ENCODE measurements at regions not wholly inside any gene's neighbourhood (a gene's known extent, or its start where the extent isn't known, plus 50 kb on each side); places are given as distances from the start of the nearest gene placed in this dataset.

DNA sequence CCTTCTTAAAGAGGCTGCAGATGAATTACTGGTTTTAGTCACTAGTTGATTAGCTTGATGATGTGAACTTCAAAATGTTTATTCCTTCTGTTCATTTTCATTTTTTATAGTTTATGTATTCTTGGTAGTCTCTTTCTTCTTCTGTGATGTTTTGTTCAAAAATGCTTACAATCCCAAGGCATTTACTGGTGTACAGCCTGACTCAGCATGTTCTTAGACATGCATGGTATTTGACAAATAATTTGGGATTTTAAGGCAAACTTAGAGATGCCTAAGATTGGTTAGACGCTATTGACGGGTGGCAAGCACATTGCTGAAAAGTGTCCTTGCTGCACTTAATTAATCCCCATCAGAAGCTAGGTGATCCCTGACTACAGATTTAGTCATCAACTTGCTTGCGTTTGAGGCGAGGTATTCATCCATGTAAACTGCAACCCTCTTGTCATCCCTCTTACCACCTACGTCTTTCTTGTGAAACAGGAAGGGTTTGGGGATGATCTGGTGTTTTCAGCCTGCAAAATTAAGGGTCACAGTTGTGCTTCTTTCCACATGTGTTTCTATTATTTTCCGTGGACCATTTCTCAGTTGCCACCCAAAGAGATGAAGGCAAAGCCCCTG, 331.8 kb downstream of the DKK2 start:
- TF ChIP-seq CTCF (IDR thresholded peaks at IDR 0.05): no peak
- no peak overlapping the region for H3K4me3 ChIP-seq
- H3K27ac ChIP-seq: no peak overlapping the region
- DNase-seq (ENCODE audit: low spot score): no peak

GRCh38 chr4:106700321-106700720, 331.7 kb upstream of the GIMD1 start:
- Histone ChIP-seq H3K27ac (no peak overlapping the region), H3K4me3 (no peak overlapping the region)
- DNase-seq (ENCODE audit: low spot score): no peak
- no peak for TF ChIP-seq CTCF (IDR thresholded peaks at IDR 0.05)

DNA sequence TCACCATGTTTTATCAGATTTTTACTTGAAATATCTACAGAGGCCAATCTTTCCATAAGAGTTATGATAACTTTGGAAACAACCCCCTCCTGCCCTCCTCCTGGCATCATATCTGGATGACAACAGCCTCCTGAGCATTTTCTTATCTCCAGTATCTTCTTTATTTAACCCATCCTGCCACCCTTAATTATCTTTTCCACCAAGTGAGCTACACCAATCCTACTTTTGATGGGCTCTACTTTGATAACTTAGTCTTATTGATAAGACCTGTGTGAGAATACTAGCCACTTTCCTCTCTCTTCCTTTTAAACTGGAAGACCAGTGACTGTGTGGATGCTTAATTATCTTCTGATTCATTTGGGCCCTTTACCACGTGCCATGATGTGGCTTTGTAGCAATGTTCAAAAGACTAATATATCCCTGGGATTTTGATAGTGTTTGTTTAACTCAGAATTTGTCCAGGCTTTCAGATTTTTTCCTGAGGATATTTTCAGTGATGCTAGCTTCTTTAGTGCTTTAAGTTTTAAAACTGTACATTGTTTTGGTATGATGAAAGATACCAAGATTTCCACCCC, 330.1 kb upstream of the GIMD1 start:
- no peak overlapping the region for H3K27ac ChIP-seq
- no peak overlapping the region for H3K4me3 ChIP-seq
- TF ChIP-seq CTCF (IDR thresholded peaks at IDR 0.05): no peak
- DNase-seq (ENCODE audit: low spot score): no peak

- Histone ChIP-seq H3K4me3 (no peak overlapping the region), H3K27ac (no peak overlapping the region)
- no peak for DNase-seq (ENCODE audit: low spot score)
- no peak for TF ChIP-seq CTCF (IDR thresholded peaks at IDR 0.05)
Measured at GRCh38 chr4:106695501-106696262, 327.1 kb upstream of the GIMD1 start.

DNA sequence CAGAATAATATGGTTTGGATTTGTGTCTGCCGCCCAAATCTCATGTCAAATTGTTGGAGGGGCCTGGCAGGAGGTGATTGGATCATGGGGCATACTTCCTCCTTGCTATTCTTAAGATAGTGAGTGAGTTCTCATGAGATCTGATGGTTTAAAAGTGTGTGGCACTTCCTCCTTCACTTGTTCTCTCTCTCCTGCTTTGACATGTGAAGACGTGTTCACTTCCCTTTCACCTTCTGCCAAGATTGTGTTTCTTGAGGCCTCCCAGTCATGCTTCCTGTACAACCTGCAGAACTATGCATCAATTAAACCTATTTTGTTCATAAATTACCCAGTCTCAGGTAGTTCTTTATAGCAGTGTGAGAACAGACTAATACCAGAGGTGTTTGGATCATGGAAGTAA, 325.7 kb upstream of the GIMD1 start:
- H3K4me3 ChIP-seq: no peak overlapping the region
- no peak overlapping the region for H3K27ac ChIP-seq
- DNase-seq (ENCODE audit: low spot score): no peak
- TF ChIP-seq CTCF (IDR thresholded peaks at IDR 0.05): no peak

GRCh38 chr4:106691749-106692148, 323.2 kb upstream of the GIMD1 start:
- Histone ChIP-seq H3K27ac (no peak overlapping the region), H3K4me3 (no peak overlapping the region)
- DNase-seq (ENCODE audit: low spot score): no peak
- TF ChIP-seq CTCF (IDR thresholded peaks at IDR 0.05): no peak

- DNase-seq (ENCODE audit: low spot score): no peak
- Histone ChIP-seq H3K4me3 (no peak overlapping the region), H3K27ac (no peak overlapping the region)
- no peak for TF ChIP-seq CTCF (IDR thresholded peaks at IDR 0.05)
Measured at GRCh38 chr4:106690487-106690886, 321.9 kb upstream of the GIMD1 start.

All from coronary artery (tissue), 2 donors.